GM20000 (cell line): ENCODE measurements at regions not wholly inside any gene's neighbourhood (a gene's known extent, or its start where the extent isn't known, plus 50 kb on each side); places are given as distances from the start of the nearest gene placed in this dataset.

Source experiments
- DNase-seq: peaks from one replicate; pipeline ENCODE4 v3.0.0; 2012; ENCODE audit warnings: low spot score
- CTCF ChIP-seq: IDR thresholded peaks from 2 replicates; pipeline ENCODE4 v1.5.1; 2012; ENCODE audit warnings: mild to moderate bottlenecking, control low read depth; ENCODE audit errors: extremely low read depth, missing control alignments

GRCh38 chr3:17979252-17979651 is 236.8 kb upstream of the TBC1D5 start:
- no peak for DNase-seq
- no peak for TF ChIP-seq CTCF

GRCh38 chr3:17974206-17974841 is 231.9 kb upstream of the TBC1D5 start:
- no peak for TF ChIP-seq CTCF
- DNase-seq, result no peak

- TF ChIP-seq CTCF, result no peak
- no peak for DNase-seq
Observed at GRCh38 chr3:17972959-17973906, 230.8 kb upstream of the TBC1D5 start.

GRCh38 chr3:17972476-17972875 is 230.0 kb upstream of the TBC1D5 start:
- TF ChIP-seq CTCF, result no peak
- no peak for DNase-seq

GRCh38 chr3:17972030-17972429 is 229.6 kb upstream of the TBC1D5 start:
- no peak for TF ChIP-seq CTCF

GRCh38 chr3:17969985-17970568 is 227.6 kb upstream of the TBC1D5 start:
- no peak for TF ChIP-seq CTCF
- DNase-seq, result no peak

More at GRCh38 chr3:17972030-17972429, 229.6 kb upstream of the TBC1D5 start:
- DNase-seq, result no peak

GRCh38 chr3:17969244-17969643 is 226.8 kb upstream of the TBC1D5 start:
- DNase-seq, result no peak
- no peak for TF ChIP-seq CTCF
